Lung (tissue), 9 donors: ENCODE measurements at regions not wholly inside any gene's neighbourhood (a gene's known extent, or its start where the extent isn't known, plus 50 kb on each side); places are given as distances from the start of the nearest gene placed in this dataset.
"Not testable (repeated sequence)": the region's sequence is repeated elsewhere in the genome, so short reads cannot be mapped to it uniquely, and the experiment has no call there.

Experiments used
- ATAC-seq: fragments of 200-7000 bp; cut with Tn5 transposase; one replicate; pipeline ENCODE4 v1.9.1; 2020; ENCODE audit warnings: moderate number of reproducible peaks; ENCODE audit not compliant: insufficient read depth, low FRiP score
- DNase-seq, 3 donors: peaks; one replicate each; pipeline ENCODE4 v3.0.0-alpha.2; 2013 to 2017
- H3K27ac ChIP-seq, 2 donors: one replicate each; pipeline ENCODE4 v1.5.1; 2013; ENCODE audit warnings: mild to moderate bottlenecking in 2 of 2, moderate library complexity in 2 of 2, control low read depth in 1 of 2, inconsistent platforms in 1 of 2, low read depth in 1 of 2, low read length in 1 of 2
- H3K27me3 ChIP-seq, 3 donors: one replicate each; pipeline ENCODE4 v1.5.1; 2013; ENCODE audit warnings: low read length in 2 of 3; ENCODE audit not compliant: control insufficient read depth in 3 of 3, insufficient read depth in 3 of 3
- H3K36me3 ChIP-seq, 4 donors: one replicate each; pipeline ENCODE4 v1.5.1; 2013; ENCODE audit warnings: low read length in 4 of 4, mild to moderate bottlenecking in 1 of 4, moderate library complexity in 1 of 4; ENCODE audit not compliant: control insufficient read depth in 4 of 4, insufficient read depth in 4 of 4
- H3K4me1 ChIP-seq, 5 donors: one replicate each; pipeline ENCODE4 v1.5.1; 2013; ENCODE audit warnings: low read length in 5 of 5, mild to moderate bottlenecking in 2 of 5, moderate library complexity in 1 of 5; ENCODE audit not compliant: control insufficient read depth in 5 of 5, insufficient read depth in 5 of 5
- H3K4me3 ChIP-seq: one replicate; pipeline ENCODE4 v1.5.1; 2013; ENCODE audit warnings: mild to moderate bottlenecking, control low read depth, moderate library complexity
- H3K9ac ChIP-seq, 2 donors: one replicate each; pipeline ENCODE4 v1.5.1; 2013; ENCODE audit warnings: low read length in 2 of 2, control low read depth in 1 of 2; ENCODE audit not compliant: insufficient read depth in 1 of 2
- H3K9me3 ChIP-seq, 4 donors: one replicate each; pipeline ENCODE4 v1.5.1; 2013; ENCODE audit warnings: low read length in 3 of 4, mild to moderate bottlenecking in 1 of 4, moderate library complexity in 1 of 4; ENCODE audit not compliant: control insufficient read depth in 4 of 4, insufficient read depth in 3 of 4
- WGBS, 2 donors: extraction: QIAGEN DNeasy Blood & Tissue Kit; methylation state at CpG; one replicate each; pipeline ENCODE4 v1.1.7; 2013; 5-methylcytosine and 5-hydroxymethylcytosine counted together
- donor health status: Bipolar disorder and iron deficiency.
- donor health status: healthy.
- donor health status: DM: yes; HTN: yes; CAD: no.

DNA sequence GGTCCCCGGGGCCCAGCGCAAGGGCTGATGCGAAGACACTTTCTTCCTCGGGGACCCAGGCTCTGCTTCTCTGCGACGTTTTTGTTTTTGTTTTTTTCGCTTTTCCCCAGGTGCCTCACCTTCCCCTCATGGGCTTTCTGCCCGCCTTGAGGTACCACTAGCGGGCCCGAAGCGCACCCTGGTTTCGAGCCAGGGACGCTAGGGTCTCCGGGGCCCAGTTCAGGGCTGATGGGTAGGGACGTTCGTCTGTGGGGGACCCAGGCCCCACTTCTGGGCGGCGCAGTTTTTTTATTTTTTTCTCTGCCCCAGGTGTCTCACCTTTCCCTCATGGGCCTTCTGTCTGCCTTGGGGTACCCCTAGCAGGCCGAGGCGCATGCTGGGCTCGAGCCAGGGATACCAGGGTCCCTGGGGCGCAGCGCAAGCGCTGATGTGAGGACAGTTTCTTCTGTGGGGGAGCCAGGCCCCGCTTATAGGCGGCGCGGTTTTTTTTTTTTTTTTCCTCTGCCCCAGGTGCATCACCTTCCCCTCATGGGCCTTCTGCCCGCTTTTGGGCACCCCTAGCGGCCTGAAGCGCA lies 530.0 kb downstream of the FOXD4L4 start:
- DNase-seq, H3K9ac ChIP-seq, H3K4me3 ChIP-seq, ATAC-seq, H3K9me3 ChIP-seq, H3K4me1 ChIP-seq, H3K27me3 ChIP-seq, H3K27ac ChIP-seq, H3K36me3 ChIP-seq: not testable (repeated sequence)
- WGBS, 2 donors = 42 to 65% methylated on average over 15 to 21 of the region's 31 CpGs

DNA sequence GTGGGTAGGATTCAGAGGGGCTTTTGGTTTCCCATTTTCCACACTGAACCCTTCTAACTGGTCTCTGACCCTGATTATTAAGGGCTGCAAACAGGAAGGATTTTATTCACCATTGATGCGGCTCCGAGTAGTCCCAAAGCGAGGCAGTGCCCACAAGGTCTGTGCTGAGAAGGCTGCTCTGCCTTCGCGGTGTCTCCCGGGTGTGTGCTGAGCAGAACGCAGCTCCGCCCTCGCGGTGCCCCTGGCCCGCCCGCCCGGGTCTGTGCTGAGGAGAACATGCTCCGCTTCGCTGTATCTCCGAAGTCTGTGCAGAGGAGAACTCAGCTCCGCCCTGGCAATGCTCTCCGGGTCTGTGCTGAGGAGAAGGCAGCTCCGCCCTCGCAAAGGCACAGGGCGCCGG lies 530.7 kb downstream of the FOXD4L4 start:
- H3K4me1 ChIP-seq, H3K4me3 ChIP-seq, H3K9me3 ChIP-seq, H3K9ac ChIP-seq, H3K27ac ChIP-seq, H3K27me3 ChIP-seq, ATAC-seq, H3K36me3 ChIP-seq: not testable (repeated sequence)
- WGBS, 2 donors = 24 to 61% methylated on average over 6 to 13 of the region's 22 CpGs
- peak in 1 of 3 donors; percentile 0 for DNase-seq

DNA sequence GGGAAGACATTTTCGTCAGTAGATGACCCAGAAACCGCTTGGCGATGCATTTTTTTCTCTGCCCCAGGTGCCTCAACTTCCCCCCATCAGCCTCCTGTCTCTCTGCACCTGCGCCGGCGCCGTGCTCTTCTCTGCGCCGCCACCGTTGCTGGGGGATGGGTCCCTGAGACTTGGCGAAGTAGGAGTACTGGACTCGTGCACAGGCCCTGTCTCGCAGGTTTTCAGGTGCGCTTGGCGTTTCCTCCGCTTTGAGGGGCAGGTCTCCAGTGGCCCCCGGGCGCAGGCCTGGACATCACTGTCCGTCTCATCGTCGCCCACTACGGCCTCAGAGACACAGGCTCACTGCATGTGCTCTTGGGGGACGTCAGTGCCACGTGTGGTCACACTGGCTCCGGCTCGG lies 532.1 kb downstream of the FOXD4L4 start:
- H3K27ac ChIP-seq, DNase-seq, H3K36me3 ChIP-seq, H3K27me3 ChIP-seq, ATAC-seq, H3K4me1 ChIP-seq, H3K9me3 ChIP-seq, H3K9ac ChIP-seq, H3K4me3 ChIP-seq: not testable (repeated sequence)
- 44 to 64% methylated on average over 11 to 15 of the region's 26 CpGs for WGBS, 2 donors

DNA sequence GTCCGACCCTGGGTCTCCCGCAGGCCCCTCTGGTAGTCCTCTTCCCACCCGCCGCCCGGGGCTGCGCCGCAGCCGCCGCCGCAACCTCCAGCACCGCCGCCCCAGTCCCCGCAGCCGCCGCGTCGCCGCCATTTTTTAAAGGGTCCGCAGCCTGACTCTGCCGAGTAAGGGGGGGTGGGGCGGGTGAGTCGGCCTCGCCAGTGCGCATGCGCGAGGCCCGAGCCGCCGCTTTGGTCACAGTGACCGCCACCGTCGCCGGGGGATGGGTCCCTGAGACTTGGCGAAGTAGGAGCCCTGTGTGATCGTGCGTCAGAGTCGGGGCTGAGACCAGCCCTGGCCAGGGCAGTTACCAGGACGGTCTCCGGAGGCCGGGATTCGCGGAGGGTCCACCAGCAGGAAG lies 532.8 kb downstream of the FOXD4L4 start:
- DNase-seq, ATAC-seq, H3K4me1 ChIP-seq, H3K9ac ChIP-seq, H3K9me3 ChIP-seq, H3K27me3 ChIP-seq, H3K36me3 ChIP-seq, H3K27ac ChIP-seq: not testable (repeated sequence)
- WGBS, 2 donors = 1% methylated on average over 17 to 36 of the region's 42 CpGs
- peak overlapping the region; percentile 42 for H3K4me3 ChIP-seq

DNA sequence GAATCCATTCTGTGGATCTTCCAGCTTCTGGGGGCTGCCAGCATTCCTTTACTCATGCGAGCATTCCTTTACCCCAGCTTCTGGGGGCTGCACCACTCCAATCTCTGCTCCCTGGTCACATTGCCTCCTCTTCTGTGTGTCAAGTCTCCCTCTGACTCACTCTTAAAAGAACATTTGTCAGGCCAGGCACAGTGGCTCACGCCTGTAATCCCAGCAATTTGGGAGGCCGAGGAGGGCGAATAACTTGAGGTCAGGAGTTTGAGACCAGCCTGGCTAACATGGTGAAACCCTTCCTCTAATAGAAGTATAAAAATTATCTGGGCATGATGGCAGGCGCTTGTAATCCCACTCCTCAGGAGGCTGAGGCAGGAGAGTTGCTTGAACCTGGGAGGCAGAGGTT lies 541.9 kb downstream of the FOXD4L4 start:
- H3K27me3 ChIP-seq, DNase-seq, H3K4me1 ChIP-seq, H3K9ac ChIP-seq, H3K27ac ChIP-seq, ATAC-seq, H3K36me3 ChIP-seq, H3K9me3 ChIP-seq, H3K4me3 ChIP-seq: not testable (repeated sequence)
- WGBS, 2 donors = 81 to 100% methylated on average over 4 of the region's 5 CpGs
